GF-D8 (cell line): ENCODE measurements at regions not wholly inside any gene's neighbourhood (a gene's known extent, or its start where the extent isn't known, plus 50 kb on each side); places are given as distances from the start of the nearest gene placed in this dataset.

Experiments
- DNase-seq: peaks from one replicate; lab custom pipeline; 2025; lab: John Stamatoyannopoulos, UW

- no peak for DNase-seq
Measured at GRCh38 chr3:168514252-168514651, 418.5 kb upstream of the GOLIM4 start.

GRCh38 chr3:168512802-168513201, 417.1 kb upstream of the GOLIM4 start:
- DNase-seq = no peak

GRCh38 chr3:168511428-168512014, 415.8 kb upstream of the GOLIM4 start:
- no peak for DNase-seq

- no peak for DNase-seq
Measured at GRCh38 chr3:168506589-168506988, 410.9 kb upstream of the GOLIM4 start.

GRCh38 chr3:168501570-168501969, 405.8 kb upstream of the GOLIM4 start:
- DNase-seq = no peak

GRCh38 chr3:168498194-168498593, 402.5 kb upstream of the GOLIM4 start:
- no peak for DNase-seq

GRCh38 chr3:168497741-168498140, 402.0 kb upstream of the GOLIM4 start:
- no peak for DNase-seq

GRCh38 chr3:168497183-168497582, 401.5 kb upstream of the GOLIM4 start:
- no peak for DNase-seq

- no peak for DNase-seq
Measured at GRCh38 chr3:168495932-168496331, 400.2 kb upstream of the GOLIM4 start.

- DNase-seq = no peak
Measured at GRCh38 chr3:168495270-168495669, 399.5 kb upstream of the GOLIM4 start.

GRCh38 chr3:168493412-168494205, 397.9 kb upstream of the GOLIM4 start:
- DNase-seq = no peak

- no peak for DNase-seq
Measured at GRCh38 chr3:168490981-168491380, 395.3 kb upstream of the GOLIM4 start.

- DNase-seq = no peak
Measured at GRCh38 chr3:168489301-168489700, 393.6 kb upstream of the GOLIM4 start.

GRCh38 chr3:168485936-168486335, 390.2 kb upstream of the GOLIM4 start:
- DNase-seq = no peak

GRCh38 chr3:168476360-168476980, 380.7 kb upstream of the GOLIM4 start:
- no peak for DNase-seq

GRCh38 chr3:168475704-168476103, 380.0 kb upstream of the GOLIM4 start:
- no peak for DNase-seq

- no peak for DNase-seq
Measured at GRCh38 chr3:168473334-168473890, 377.7 kb upstream of the GOLIM4 start.

- no peak for DNase-seq
Measured at GRCh38 chr3:168472783-168473182, 377.1 kb upstream of the GOLIM4 start.

GRCh38 chr3:168470380-168470779, 374.7 kb upstream of the GOLIM4 start:
- no peak for DNase-seq

GRCh38 chr3:168469436-168469835, 373.7 kb upstream of the GOLIM4 start:
- DNase-seq = no peak

- no peak for DNase-seq
Measured at GRCh38 chr3:168467115-168467714, 371.5 kb upstream of the GOLIM4 start.

GRCh38 chr3:168461793-168462192, 366.1 kb upstream of the GOLIM4 start:
- DNase-seq = no peak
